ENCODE measurements at regions not wholly inside any gene's neighbourhood (a gene's known extent, or its start where the extent isn't known, plus 50 kb on each side); places are given as distances from the start of the nearest gene placed in this dataset.
"Not testable (repeated sequence)": the region's sequence is repeated elsewhere in the genome, so short reads cannot be mapped to it uniquely, and the experiment has no call there.

DNA sequence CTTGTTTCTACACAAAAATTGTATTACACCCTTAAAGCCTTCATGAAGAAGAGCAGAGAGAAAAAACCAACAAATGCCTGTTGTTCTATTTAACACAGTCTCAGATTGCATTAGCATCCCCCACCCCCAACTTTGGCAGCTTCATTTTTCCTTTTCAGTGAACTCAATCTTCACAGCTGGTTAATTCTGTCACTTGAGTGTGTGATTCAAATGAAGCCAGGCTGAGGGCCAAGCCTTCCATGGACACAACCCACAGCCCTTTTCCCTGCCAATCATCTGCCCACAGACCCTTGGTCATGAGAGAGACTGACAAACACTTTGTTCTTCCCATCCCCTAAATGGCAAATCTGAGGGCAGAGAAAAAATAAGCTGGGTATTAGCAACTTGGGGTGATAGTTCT is 217.5 kb upstream of the NMUR2 start:
- DNase-seq, result peak; percentile 2

GRCh38 chr5:152623951-152624350 is 218.9 kb upstream of the NMUR2 start:
- DNase-seq, result no peak

DNA sequence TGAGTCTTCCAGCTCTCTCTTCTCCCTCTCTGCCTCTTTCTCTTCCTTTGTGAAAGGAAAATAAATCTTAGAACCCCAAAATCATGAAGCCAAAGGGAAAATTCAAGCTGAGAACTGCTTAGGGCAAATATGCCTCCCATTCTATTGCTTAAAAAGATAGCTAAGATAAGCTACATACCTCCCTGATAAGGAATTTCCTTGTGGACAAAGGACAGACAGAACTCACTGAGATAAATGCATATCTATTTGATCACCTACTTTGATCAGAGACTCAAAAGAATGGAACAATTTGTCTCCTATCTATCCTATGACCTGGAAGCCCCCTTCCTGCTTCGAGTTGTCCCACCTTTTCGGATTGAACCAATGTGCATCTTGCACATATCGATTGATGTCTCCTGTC is 220.6 kb upstream of the NMUR2 start:
- no peak for DNase-seq

DNA sequence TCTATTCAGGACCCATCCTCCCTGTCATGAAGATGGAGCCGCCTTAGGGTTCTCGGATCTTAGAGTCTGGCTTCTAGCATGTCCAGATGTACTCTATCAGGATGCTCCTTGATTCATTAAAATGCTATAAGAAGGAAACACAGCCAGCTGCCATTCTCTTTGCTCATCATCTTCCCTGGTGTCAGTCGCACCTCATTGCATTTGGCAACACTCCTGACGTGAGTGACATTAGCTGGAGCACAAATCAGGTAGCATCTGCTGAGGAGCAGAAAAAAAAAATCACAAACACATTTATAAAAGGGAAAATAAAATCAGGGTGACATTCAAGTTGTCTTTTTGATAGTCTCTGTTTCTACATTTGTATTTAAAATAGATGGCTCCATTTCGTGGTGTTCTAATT is 226.1 kb upstream of the NMUR2 start:
- DNase-seq, result no peak

DNA sequence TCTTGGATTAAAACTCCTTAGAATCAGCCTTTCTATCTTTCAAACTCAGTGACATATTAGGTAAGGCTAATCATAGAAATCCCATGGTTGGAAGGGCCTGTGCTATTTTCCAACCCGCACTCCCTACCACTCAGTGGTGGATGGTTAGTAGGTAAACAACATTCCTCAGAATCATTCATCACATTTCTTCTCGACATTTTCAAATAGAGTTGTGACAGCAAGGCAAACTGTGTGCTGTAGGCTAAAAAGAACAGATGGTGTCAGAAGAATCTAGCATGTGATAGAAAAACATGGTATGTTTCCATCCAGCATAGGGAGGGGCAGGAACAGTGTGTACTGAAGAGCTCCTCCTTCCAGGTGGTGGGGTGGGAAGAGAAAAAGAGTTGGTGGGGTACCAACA is 227.3 kb upstream of the NMUR2 start:
- no peak for DNase-seq

DNA sequence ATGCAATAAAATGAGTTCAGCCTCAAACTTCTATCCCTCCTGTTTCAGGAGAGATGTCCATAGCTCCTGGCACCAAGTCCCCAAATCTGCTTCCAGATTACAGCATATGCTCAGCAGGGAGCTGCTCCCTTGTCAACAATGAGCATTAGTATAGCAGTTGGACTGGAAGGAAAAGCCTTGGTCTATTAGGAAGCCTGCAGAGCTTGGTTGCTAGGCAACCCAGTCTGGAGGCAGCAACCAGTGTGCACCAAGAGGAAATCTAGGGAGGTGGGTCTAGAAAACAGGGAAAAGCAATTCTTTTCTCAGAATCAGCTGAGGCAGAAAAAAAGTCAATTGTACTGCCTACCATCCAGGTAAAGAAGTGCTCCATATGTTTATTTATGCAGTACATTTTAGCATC is 229.5 kb upstream of the NMUR2 start:
- peak; percentile 34 for DNase-seq

- no peak for DNase-seq
These were observed 234.0 kb upstream of the NMUR2 start for GRCh38 chr5:152638996-152639552.

DNA sequence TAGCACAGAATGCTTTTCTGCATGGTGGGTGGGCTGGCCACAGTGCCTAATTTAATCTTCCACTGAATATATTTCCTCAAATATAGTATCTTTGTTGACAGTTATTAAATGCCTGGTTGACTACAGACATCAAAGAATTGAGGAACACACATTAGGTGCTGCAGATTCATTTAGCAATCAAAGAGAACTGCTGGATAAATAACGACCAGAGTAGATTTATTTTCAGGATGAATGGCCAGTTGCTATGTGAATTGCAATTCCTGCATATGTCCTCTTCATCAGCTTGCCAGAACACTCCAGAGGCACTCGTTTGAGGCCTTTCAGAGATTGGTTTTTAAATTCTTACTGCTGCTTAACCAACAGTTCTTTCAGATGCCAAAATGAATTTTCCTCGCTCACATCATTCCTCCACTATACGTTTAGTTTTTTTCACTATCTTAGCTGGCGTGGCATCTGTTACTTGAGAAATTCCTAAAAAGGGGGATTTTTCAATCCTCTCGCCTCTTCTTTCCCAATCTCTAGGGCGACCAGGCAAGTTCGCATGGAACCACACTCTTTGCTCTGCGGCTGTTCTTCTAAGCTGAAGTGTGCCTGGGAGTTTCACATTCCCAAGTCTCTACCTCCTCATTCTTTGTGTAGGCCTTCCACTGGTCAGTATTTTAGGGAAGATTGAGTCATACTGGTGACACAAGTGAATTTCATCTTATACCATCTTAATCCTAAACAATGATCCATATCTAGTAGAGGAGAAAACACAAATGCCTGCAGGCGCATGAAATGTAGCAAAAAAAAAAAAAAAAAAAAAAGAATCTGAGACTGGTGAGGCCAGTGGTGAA is 237.1 kb upstream of the NMUR2 start:
- DNase-seq, result no peak

GRCh38 chr5:152642880-152643279 is 237.8 kb upstream of the NMUR2 start:
- DNase-seq, result no peak

- DNase-seq, result no peak
These were observed 239.1 kb upstream of the NMUR2 start for GRCh38 chr5:152644029-152644728.

- no peak for DNase-seq
These were observed 244.5 kb upstream of the NMUR2 start for GRCh38 chr5:152649609-152650008.

DNA sequence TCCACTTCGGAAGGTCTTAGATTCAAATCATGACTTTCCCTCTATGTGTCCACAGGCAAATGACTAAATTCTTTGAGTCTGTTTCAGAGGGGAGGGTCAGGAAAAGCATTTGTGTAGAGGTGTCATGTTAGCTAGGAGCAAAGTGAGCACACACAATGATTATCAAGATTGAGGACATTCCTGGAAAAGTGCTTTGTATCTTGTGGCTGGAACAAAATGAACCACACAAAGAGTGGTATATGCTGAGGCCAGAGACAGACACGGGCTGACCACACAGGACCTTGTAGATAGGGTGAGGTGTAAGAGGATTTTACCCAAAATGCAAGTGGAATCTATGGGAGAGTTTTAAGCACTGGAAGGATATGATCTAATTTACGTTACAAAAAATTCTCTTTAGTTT is 245.3 kb upstream of the NMUR2 start:
- DNase-seq, result no peak

DNA sequence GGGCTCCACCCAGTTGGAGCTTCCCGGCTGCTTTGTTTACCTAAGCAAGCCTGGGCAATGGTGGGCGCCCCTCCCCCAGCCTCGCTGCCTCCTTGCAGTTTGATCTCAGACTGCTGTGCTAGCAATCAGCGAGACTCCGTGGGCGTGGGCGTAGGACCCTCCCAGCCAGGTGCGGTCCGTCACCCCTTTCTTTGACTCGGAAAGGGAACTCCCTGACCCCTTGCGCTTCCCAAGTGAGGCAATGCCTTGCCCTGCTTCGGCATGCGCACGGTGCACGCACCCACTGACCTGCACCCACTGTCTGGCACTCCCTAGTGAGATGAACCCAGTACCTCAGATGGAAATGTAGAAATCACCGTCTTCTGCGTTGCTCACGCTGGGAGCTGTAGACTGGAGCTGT is 254.4 kb upstream of the NMUR2 start:
- DNase-seq, result not testable (repeated sequence)

DNA sequence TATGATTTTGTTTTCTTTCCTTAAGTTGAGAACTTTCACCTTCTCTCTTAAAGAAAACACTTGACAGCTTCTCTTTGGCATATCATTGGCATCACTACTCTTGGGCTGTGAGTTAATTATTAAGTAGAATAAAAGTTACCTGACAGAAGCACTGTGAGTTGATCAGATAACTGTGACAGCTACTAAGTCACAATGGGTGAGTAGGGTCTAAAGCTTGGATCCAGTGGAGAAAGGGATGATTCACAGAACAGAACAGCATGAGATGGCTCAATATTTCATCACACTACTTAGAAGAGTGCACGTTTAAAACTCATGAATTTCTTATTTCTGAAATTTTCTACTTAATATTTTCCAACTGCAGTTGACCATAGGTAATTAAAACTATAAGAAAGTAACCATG is 268.5 kb upstream of the NMUR2 start:
- DNase-seq, result no peak

DNA sequence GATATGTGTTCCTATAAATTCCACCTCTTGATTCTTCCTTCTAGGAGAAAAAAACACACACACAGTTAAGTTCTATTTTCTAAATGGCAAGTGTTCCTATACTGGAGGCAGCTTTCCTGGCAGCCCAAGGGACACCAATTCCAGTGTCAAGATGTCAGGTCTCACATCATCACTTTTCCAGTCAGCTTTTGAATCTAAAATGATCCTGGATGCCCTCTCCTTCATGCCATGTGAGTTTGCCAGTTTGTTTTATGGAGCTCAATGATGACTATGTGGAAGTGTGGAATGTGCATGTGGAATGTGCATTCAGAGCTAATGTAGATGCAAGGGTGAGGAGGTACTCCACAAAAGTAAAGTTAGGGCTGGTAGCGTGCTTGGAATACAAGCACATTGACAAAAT is 269.3 kb upstream of the NMUR2 start:
- no peak for DNase-seq

DNA sequence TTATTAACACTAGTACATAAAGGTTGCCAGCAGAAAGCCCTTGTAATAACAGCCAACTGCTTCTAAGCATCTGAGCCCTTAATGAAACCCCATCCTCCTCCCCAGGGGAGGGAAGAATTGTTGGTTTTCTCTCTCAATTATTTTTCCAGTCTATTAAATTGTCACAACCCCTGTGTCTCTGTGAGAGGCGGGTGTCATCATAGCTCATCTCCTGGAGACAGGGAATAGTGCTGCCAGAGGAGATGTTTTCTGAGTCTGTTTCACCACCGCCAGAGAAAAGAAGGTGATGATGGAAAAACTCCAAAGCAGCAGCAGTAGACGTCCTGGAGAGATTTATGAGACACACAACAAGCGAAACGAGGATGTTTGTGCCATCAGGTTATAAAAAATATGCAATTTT is 271.1 kb upstream of the NMUR2 start:
- DNase-seq, result no peak

- no peak for DNase-seq
These were observed 278.1 kb upstream of the NMUR2 start for GRCh38 chr5:152683205-152683604.

- no peak for DNase-seq
These were observed 281.9 kb upstream of the NMUR2 start for GRCh38 chr5:152686931-152687330.

DNA sequence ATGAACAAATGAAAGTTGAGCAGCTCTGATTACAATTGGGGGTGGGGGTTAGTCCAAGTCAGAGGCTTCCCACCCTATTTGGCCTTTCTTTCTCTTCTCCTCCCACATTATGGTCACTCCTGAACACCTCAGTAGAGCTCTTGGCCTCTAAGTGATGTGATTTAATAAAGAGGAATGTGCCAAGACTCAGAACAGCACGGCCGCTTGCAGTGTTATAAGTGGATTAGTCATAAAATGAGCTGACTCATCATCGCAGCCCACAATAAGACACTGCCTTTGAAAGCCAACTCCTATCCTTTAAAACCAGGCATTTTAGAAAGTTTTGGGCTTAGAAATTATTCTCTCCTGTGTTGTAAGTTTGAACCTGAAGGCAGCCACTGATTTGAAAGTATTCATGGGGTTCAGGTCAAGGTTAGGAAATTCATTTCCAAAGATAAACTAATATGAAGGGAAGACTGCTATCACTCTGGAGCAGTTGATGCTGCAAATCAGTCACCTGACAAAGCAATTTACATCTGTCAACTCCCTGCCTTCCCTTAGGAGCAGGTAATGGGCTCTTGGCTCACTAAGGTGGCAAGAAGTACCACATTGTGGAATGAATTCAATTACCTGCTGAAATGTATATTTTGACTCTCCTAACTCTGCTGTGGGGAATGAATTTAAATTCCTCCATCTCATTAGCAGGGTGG is 283.6 kb upstream of the NMUR2 start:
- no peak for DNase-seq

- no peak for DNase-seq
These were observed 284.2 kb upstream of the NMUR2 start for GRCh38 chr5:152689250-152689711.

GRCh38 chr5:152694231-152694630 is 289.2 kb upstream of the NMUR2 start:
- no peak for DNase-seq

GRCh38 chr5:152701305-152701949 is 296.3 kb upstream of the NMUR2 start:
- DNase-seq, result no peak

GRCh38 chr5:152704286-152704685 is 299.2 kb upstream of the NMUR2 start:
- no peak for DNase-seq

All from NCI-H2029 (cell line).